ENCODE measurements at regions not wholly inside any gene's neighbourhood (a gene's known extent, or its start where the extent isn't known, plus 50 kb on each side); places are given as distances from the start of the nearest gene placed in this dataset.

GRCh38 chrX:13165266-13166189 is 121.1 kb upstream of the FAM9C start:
- H3K9me3 Mint-ChIP-seq = no peaks in the 10 kb centered on the region

GRCh38 chrX:13164611-13165010 is 120.2 kb upstream of the FAM9C start:
- TF ChIP-seq SOX15 (CRISPR knock-in tag; IDR thresholded peaks at IDR 0.05) = no peak
- peak; percentile 55 for TF ChIP-seq PRDM15 (CRISPR knock-in tag; IDR thresholded peaks at IDR 0.05)
- peak; percentile 76 for ATAC-seq
- ChIA-PET CTCF (interaction anchor here (1.0 to 2.2 kb wide), 3 partner anchors 34 to 342 kb away, joined by 4 to 9 read pairs (median 5); no protein-coding TSS in a partner anchor), POLR2A (interaction anchor here (1.1 kb wide), 1 partner anchor 33 kb away, joined by 7 read pairs; no protein-coding TSS in a partner anchor)
- no peaks in the 10 kb centered on the region for H3K9me3 Mint-ChIP-seq
- H3K27ac Mint-ChIP-seq = peak overlapping the region; percentile 18; the same call in 1 of the 2 replicates
- DNase-seq (ENCODE audit: low spot score) = no peak
- peaks cover 42% of the 10 kb centered on the region for H3K4me1 Mint-ChIP-seq
- peak overlapping the region; percentile 41 for H3K4me3 Mint-ChIP-seq
- H3K36me3 Mint-ChIP-seq = no peaks in the 10 kb centered on the region
- H3K27me3 Mint-ChIP-seq (ENCODE audit: low read depth) = peaks cover 46% of the 10 kb centered on the region

More at GRCh38 chrX:13165266-13166189, 121.1 kb upstream of the FAM9C start:
- Mint-ChIP-seq H3K27me3 (ENCODE audit: low read depth) (peaks cover 43% of the 10 kb centered on the region), H3K4me3 (no peak overlapping the region), H3K36me3 (no peaks in the 10 kb centered on the region), H3K27ac (no peak overlapping the region; the same call in 1 of the 2 replicates), H3K4me1 (peaks cover 42% of the 10 kb centered on the region)
- ChIA-PET POLR2A (interaction anchor here (1.1 kb wide), 1 partner anchor 32 kb away, joined by 7 read pairs; no protein-coding TSS in a partner anchor), CTCF (interaction anchor here (1.0 to 2.2 kb wide), 3 partner anchors 33 to 341 kb away, joined by 4 to 9 read pairs (median 5); no protein-coding TSS in a partner anchor)
- ATAC-seq (no peak), DNase-seq (ENCODE audit: low spot score) (no peak)
- TF ChIP-seq PRDM15 (CRISPR knock-in tag; IDR thresholded peaks at IDR 0.05) (peak; percentile 75), ZNF532 (CRISPR knock-in tag; IDR thresholded peaks at IDR 0.05; ENCODE audit: borderline replicate concordance) (no peak)

GRCh38 chrX:13162772-13163410 is 118.5 kb upstream of the FAM9C start:
- Mint-ChIP-seq H3K36me3 (no peaks in the 10 kb centered on the region), H3K27me3 (ENCODE audit: low read depth) (peaks cover 48% of the 10 kb centered on the region), H3K4me1 (peaks cover 39% of the 10 kb centered on the region), H3K4me3 (no peak overlapping the region), H3K27ac (no peak overlapping the region), H3K9me3 (no peaks in the 10 kb centered on the region)
- CTCF ChIA-PET = no interaction called here
- DNase-seq (ENCODE audit: low spot score) = no peak
- ATAC-seq = no peak
- POLR2A ChIA-PET = no interaction called here
- no peak for TF ChIP-seq ZNF423 (CRISPR knock-in tag; IDR thresholded peaks at IDR 0.05)
- TF ChIP-seq AR (CRISPR knock-in tag; IDR thresholded peaks at IDR 0.05) = no peak
- TF ChIP-seq ATF6 (CRISPR knock-in tag; IDR thresholded peaks at IDR 0.05) = no peak
- no peak for TF ChIP-seq SMAD3 (CRISPR knock-in tag; IDR thresholded peaks at IDR 0.05; ENCODE audit: borderline replicate concordance)
- no peak for TF ChIP-seq TEAD1 (CRISPR knock-in tag; IDR thresholded peaks at IDR 0.05)
- no peak for TF ChIP-seq ZNF121 (CRISPR knock-in tag; IDR thresholded peaks at IDR 0.05)

Measured in WTC11 (cell line).